ENCODE measurements at regions not wholly inside any gene's neighbourhood (a gene's known extent, or its start where the extent isn't known, plus 50 kb on each side); places are given as distances from the start of the nearest gene placed in this dataset.
A peak's percentile ranks its signal among the peaks of the same experiment; 100 is the strongest.
"Not testable (repeated sequence)": the region's sequence is repeated elsewhere in the genome, so short reads cannot be mapped to it uniquely, and the experiment has no call there.

- no peak for DNase-seq
These were observed 49.9 kb upstream of the WNT7B start for GRCh38 chr22:46026899-46027210.

GRCh38 chr22:46027211-46028105 lies 50.5 kb upstream of the WNT7B start:
- no peak for DNase-seq

DNA sequence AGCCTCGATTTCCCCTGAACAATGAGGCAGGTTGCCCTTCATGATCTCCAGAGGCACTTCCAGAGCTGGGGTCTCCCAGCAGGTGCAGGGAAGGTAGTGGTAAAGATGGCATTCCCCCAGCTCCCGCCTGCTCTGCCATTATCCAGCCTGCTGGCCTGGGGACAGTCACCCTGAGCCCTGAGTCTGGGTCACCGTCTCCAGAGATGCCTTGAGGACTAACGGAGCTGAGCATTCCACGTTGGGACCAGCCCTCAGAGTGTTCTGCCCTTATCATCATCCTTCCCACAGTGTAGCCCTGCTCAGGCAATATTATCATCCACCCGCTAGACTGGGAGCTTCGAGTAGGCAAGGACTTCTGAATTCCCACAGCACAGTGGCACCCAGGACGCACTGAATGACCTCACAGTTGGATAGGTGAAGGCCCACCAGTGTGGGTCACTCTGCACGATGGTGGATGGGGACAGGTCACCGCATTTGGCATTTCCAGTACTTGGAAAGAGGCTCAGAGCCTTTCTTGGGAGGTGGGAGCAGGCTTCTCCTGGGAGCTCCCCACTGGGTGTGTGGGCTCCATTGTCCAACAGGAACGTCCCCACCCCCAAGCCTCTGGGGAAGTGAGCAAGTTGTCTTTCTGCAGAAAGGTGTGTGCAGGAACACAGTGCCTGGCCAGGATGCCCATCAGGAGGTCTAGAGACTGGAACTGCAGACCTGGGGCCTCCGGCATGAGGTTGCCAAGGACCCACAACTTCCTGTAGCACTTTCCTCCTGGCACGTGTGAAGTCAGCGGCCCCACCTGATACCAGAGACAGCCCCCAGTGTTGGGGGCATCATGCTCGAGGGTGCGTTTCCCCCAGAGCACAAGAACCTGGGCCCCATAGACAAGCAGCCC lies 51.4 kb upstream of the WNT7B start:
- DNase-seq: no peak

DNA sequence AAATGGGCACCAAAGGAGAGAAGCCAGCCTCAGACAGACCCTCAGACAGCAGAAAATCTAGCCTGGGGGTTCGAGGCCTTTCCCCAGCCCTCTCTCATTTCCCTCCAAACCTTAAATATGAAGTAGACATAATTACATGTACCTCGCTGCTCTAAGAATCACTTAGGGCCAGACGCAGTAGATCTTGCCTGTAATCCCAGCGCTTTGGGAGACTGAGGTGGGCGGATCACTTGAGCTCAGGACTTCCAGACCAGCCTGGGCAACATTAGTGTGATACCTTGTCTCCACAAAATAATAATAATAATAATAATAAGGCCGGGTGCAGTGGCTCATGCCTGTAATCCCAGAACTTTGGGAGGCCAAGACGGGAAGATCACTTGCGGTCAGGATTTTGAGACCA lies 52.1 kb upstream of the WNT7B start:
- no peak for DNase-seq

DNA sequence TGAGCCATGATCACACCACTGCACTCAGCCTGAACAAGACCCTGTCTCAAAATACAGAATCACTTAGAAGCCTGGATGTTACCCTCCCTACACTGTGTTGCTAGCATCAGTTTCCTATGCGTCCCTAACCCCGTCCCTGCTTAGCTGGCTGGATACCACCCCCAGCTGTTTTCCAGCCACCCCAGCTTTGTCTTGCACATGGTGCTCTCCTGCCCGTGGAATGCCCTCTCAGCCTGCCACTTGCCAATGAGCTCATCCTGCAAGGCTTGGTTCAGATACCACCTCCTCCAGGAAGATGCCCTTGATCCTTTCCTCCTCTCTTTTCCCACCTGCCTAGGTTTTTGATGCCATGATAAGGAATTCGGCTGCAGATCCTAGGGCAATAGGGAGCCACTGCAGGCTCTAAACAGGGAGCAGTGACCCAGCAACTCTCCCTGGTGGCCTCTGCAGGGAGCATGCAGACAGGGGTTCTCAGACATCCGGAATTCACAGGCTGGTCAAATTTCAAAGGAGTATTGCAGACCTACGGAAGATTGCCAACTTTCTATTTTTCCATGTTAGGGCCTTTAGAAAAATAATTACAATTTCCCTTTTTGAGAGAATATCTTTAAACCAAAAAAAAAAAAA lies 52.7 kb upstream of the WNT7B start:
- no peak for DNase-seq

- DNase-seq: no peak
These were observed 53.4 kb upstream of the WNT7B start for GRCh38 chr22:46030231-46030880.

DNA sequence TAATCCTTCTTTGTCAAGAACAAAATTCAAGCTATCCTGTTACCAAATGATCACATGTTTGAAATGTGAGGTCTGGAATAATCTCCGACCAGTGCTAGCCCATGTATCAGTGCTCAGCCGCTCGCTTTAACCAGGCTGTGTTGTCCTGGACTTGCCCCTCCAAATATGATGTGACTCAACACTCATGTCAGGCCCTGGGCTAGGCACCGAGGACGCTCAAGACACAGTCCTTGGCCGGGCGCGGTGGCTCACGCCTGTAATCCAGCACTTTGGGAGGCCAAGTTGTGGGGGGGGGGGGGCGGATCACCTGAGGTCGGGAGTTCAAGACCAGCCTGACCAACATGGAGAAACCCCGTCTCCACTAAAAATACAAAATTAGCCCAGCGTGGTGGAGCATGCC lies 54.1 kb upstream of the WNT7B start:
- no peak for DNase-seq

- no peak for DNase-seq
These were observed 54.6 kb upstream of the WNT7B start for GRCh38 chr22:46031557-46031956.

DNA sequence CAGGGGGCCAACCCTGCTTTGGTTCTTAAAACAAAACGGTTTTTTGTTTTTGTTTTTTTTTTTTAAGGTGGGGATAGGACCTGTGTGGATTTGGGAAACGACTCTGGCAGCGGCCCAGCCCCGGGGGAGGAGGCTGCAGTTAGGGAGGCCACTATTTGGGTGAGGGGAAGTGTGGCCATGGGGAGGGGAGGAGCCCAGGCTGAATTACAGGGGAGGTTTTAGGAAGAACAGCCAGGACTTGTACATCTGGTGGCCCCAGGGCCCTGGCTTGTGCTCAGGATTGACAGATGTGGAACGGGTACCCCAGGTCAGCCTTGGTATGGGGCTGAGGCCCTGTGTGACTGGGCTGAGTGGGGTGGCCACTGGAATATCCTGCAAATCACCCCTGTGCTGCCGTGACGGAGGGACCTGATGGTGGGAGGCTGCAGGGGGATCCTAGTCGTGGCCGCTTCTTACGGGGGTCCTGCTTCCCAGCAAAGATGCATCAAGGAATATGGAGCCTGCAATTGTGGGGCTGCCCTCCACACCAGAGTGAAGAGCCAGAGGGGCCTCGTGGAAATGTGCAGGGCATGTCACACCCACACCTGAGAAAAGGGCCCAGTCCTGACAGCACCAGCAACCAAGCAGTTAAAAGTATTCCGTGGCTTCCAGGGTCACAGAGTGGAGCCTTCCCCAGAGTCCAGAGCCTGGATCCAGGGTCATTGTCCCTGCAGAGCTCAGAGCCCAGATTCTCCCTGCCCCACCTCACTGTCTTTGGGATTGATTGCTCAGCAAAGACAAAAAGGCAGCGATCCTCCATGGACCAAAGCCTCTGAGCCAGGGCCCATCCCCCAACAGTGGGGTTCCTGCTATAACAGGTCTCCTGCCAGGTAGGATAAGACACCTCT lies 55.2 kb upstream of the WNT7B start:
- no peak for DNase-seq

- no peak for DNase-seq
These were observed 56.6 kb upstream of the WNT7B start for GRCh38 chr22:46033256-46034200.

DNA sequence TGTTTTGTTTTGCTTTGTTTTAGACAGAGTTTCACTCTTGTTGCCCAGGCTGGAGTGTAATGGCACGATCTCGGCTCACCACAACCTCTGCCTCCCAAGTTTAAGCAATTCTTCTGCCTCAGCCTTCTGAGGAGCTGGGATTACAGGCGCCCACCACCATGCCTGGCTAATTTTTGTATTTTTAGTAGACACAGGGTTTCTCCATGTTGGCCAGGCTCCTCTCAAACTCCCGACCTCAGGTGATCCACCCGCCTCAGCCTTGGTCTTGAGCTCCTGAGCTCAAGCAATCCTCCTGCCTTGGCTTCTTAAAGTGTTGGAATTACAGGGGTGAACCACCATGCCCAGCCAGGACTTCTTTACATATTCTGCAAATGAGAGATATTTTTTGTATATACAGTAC lies 57.5 kb upstream of the WNT7B start:
- DNase-seq: not testable (repeated sequence)

- no peak for DNase-seq
These were observed 58.4 kb upstream of the WNT7B start for GRCh38 chr22:46035380-46035741.

GRCh38 chr22:46035742-46036557 lies 59.0 kb upstream of the WNT7B start:
- peak; percentile 89 for DNase-seq

GRCh38 chr22:46036558-46037408 lies 59.8 kb upstream of the WNT7B start:
- no peak for DNase-seq

GRCh38 chr22:46038174-46038487 lies 61.2 kb upstream of the WNT7B start:
- DNase-seq: no peak

DNA sequence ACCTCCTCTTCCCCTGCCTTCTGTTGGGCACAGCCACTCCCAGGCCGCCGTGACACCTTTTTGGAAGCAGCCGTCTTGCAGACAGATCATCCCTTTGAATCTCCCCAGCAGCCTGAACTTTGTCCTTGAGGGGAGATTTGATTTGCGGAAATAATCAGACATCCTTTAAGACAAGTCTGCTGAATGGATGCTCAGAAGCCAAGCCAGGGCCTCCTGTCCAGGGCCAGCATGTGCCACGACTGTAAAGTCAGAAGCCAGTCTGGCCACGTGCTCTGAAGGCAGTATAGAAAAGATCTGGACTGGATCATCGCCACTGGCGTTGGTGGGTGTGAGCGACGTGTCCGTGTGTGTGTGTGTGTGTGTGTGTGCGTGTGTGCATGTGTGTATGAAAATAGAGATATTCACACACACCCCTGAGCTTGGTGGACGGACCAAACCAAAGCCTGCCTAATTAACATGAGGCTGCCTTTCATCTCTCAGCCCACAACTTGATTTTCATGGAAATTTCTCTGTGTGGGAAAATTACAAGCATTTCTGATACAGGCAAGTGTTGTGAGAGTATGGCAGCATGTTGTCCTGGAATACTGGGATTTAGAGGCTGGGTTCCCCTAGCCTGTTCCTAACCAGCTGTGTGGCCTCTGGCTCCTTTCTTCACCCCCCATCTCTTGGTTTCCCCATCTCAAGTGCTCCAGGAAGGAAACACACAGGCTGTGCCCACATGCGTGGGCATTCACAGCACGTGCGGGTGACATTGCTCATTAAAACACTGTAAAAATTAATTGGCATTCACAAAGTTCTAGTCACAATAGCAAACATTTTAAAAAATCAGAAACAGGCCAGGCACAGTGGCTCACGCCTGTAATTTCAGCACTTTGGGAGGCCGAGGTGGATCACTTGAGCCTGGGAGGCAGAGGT lies 61.8 kb upstream of the WNT7B start:
- DNase-seq: no peak

GRCh38 chr22:46039535-46039934 lies 62.6 kb upstream of the WNT7B start:
- no peak for DNase-seq
